ENCODE measurements at regions not wholly inside any gene's neighbourhood (a gene's known extent, or its start where the extent isn't known, plus 50 kb on each side); places are given as distances from the start of the nearest gene placed in this dataset.

GRCh38 chr20:58069207-58069606 lies 159.2 kb downstream of the ANKRD60 start:
- no peak for DNase-seq (ENCODE audit: low spot score)

- peak; percentile 22 for DNase-seq (ENCODE audit: low spot score)
These were observed 162.7 kb downstream of the ANKRD60 start for GRCh38 chr20:58065508-58066361.

GRCh38 chr20:58064411-58065010 lies 163.9 kb downstream of the ANKRD60 start:
- DNase-seq (ENCODE audit: low spot score): no peak

- no peak for DNase-seq (ENCODE audit: low spot score)
These were observed 169.3 kb downstream of the ANKRD60 start for GRCh38 chr20:58059260-58059544.

DNA sequence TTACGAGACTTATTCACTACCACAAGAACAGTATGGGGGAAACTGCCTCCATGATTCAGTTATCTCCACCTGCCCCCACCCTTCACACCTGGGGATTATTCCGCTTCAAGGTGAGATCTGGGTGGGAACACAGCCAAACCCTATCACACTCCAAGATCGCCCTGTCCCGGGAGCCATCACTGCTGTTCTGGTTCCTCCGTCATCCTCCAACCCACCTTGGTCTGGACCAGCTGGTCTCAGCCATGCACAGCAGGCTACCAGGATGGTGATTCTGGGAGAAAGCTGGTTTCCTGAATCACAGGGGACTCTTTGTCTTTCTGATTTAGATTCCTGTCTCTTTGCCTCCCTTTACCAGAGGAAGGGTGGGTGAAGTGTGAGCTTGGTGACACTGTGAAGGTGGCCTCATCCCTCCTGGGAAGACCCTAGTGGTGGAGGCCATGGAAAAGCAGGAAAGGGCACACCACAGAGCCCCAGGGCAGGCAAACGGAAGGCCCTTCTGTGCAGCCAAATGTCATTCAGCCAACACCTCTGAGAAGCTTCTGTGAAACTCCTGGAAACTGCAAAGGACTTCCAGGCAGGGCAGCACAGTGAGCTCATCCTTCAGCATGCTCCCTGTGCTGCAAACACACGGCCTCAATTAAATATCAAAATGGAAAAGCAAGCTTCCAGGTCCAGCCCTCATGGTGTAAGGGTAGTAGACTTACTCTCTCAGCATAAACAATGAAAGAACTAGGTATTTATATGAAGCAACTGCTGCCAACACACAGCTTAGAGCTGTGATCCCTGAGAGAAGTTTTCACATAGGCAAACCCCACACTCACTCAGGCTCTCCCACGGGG lies 169.8 kb downstream of the ANKRD60 start:
- DNase-seq (ENCODE audit: low spot score): peak; percentile 54

- peak; percentile 40 for DNase-seq (ENCODE audit: low spot score)
These were observed 171.3 kb downstream of the ANKRD60 start for GRCh38 chr20:58056921-58057686.

DNA sequence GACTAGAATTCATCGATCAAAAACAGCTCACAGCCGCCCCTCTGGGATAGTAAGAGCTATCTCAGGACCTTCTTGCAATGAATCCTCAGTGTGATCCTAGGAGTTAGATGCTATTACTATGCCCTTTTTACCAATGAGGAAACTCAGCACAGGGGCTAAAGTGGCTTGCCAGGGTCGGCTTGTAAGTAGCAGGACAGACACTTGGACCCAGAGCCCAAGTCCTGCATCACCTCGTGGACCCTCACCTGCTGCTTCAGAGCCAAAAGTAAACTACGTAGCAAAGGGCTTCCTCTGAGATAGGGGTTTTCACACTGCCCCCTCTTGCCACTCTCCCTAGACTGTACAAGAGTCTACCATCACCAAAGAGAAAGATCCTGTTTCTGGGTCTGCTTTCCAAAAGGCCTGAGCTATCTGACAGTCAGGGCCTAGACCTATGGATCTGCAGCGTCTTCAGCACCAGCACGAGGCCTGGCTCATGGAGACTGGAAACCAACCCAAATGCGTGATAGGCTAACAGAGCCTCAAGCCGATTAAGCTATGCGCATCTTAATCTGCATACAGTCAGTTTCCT lies 172.3 kb downstream of the ANKRD60 start:
- no peak for DNase-seq (ENCODE audit: low spot score)

GRCh38 chr20:58054780-58055373 lies 173.6 kb downstream of the ANKRD60 start:
- DNase-seq (ENCODE audit: low spot score): peak; percentile 70

DNA sequence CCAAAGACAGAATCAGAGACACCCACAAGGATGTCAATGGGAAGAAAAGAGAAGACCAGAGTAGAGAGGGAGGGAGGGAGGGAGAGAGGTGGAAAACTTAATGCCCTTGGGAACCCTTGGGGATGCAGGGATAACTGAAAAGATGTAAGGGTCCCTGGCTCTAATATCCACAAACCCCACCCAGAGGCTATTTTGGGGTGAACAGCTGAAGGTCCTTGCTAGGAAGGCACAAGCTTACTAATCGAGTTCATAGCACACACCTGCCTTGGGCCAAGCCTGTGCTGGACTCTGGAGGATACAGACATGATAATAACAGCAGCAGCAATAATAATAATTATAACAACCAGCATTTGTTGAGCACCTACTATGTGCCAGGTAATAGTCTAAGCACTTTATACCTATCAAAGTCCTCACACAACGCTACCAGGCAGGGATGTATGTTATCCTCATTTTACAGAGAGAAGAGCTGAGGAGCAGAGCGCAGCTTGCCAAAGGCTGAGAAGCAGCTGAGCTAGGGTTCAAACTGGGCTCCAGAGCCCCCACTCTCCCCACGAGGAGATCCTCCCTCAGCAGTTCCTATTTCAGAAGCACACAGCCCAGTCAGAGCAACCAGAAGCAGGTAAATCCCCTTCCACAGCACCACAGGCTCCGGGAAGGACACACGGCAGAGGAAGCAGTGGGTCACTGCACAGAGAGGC lies 174.2 kb downstream of the ANKRD60 start:
- DNase-seq (ENCODE audit: low spot score): no peak

GRCh38 chr20:58053391-58054055 lies 174.9 kb downstream of the ANKRD60 start:
- DNase-seq (ENCODE audit: low spot score): peak; percentile 28

- DNase-seq (ENCODE audit: low spot score): no peak
These were observed 177.1 kb downstream of the ANKRD60 start for GRCh38 chr20:58051367-58051766.

DNA sequence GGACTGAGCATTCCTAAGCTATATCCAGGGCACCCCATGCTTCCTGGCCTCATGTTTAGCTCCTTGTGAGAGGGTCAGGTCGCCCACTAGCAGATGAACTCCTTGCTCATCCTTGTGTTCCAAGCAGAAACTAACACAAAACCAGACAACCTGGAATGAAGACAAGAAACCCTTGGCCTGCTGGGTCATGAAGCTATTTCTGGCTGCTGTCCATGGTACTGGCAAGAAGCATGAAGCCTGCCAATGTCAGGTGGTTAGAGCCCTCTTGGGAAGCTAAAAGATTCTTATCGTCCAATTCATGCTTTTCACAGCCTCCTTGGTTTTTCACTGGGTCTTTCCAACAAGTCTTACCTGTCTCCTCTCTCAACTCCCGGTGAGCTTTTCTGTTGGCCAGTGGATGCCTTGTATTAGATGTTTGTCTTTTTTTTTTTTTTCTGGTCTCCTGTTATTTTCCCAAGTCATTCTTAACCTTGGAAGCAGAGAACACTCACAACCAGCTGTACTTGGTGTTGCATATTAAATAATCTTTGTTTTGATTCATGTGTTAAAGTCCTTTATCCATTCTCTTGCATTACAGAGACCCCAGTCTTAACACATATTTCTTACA lies 180.3 kb downstream of the ANKRD60 start:
- DNase-seq (ENCODE audit: low spot score): peak; percentile 54

DNA sequence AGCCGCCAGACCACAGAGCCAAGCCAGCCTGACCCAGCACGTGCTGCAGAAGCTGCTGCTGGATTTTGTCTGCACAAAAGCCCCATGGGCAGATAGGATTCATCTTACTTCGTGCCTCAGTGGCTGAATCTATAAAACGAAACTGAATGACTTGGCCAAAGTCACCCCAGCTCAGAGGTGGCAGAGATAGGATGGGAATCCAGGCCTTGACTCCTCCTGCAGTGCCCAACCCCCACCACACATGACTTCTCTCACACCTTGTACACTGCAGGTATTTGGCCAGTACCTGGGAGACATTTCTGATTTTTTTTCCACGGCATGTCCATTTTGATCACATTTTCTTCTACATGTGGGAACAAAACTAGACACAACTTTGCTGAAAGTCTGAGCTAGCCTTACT lies 182.1 kb downstream of the ANKRD60 start:
- DNase-seq (ENCODE audit: low spot score): no peak

DNA sequence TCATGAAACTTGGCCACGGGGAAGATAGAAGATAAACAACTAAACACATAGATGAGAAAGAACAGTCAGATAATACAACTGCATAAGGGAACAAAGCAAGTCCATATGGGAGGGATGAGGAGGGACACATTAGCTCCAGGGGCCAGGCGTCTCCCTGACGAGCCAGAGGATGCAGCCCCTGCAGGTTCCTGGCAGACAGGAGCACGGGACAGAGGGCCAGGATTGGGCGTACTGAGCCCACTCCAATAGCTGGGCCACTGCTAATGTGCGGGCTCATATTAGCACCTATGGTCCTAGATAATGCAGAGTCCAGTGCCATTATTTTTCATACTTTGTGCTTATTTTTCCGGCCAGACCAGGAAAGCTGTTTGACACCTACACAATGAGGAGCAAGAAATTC lies 182.9 kb downstream of the ANKRD60 start:
- peak; percentile 45 for DNase-seq (ENCODE audit: low spot score)

DNA sequence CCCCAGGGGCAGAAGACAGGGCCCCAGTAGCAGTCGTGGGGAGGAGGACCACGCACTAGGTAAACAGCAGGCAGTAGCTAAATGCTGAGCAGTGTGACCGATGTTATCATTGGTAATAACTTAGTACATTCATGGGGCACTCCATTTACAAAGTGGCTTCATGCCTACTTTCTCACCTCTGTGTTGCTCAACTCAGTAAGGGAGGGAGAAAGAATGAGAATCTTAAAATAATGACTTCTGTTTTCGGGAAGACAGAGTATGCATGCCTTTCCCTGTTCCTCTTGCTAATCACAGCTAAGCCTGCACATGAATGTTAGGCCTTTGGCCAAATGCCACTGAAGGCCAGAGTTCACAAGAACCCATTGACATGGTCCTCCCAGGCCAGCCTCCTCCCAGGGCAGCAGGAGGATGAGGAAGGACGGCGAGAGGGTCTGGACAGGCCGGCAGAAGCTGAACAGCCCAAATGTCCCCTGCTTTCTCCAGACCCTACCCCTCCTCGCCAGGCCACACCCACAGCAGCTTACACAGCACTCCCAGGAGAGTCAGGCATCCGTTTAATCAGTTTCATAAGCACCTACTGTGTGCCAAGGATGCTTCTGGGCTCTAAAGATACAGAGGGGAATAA lies 183.4 kb downstream of the ANKRD60 start:
- peak; percentile 57 for DNase-seq (ENCODE audit: low spot score)

DNA sequence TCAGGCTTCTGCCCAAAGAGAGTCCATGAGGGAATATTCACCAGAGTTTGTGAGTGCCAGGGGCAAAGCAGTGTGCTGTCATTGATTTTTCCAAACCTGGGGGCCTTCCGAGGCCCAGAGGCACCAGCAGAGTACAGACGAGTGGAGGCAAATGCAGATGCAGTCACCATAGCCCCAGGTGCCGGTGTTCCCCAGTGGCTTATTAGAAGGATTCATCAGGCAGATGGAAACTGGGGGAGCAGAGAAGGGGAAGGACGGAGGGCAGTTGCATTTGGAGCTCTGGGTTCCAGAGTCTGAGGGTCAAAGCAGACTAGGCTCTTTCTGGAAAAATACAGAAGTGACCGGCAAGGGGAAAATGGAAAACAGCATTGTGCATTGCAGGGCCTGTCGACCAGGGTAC lies 184.2 kb downstream of the ANKRD60 start:
- DNase-seq (ENCODE audit: low spot score): no peak

DNA sequence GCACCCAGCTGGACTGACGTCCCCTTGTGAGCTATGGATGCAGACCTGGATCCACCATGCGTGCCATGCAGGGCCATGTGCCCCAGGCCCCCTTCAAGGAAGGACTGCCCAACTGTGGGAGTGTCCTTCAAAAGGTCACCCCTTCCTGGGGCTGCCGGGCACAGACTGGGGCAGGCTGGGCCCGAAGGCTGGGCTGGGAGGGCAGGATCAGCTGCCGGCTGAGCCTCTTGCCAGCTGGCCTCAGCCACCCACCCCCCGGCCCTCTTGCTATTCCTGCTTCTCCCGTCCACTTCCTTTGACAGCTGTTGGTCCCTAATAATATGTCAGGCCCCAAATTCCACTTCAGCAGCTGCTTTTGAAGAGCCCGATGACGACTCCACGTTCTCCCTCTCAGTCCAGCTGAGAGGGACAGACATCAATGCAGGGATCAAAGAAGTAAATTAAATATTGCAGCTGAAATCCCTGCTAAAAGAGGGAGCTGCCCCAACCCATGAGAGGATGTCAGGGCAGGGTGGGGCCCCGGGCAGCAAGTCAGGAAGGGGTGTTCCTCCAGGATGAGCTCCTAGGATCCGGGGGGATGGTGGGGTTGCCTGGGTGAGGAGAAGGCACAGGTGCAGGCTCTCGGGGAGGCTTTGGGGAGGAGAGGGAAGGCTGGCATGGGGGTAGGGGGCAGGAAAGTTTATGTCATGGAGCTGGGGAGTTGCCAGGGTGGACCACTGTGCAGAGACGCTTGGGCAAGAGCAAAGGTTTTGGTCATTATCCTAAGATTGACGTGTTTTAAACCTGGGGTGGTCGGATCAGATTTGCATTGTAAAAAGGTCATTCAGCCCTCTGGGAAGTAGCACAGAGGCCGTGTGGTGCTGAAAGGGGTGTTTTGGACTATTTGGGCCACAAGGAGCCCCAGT lies 185.0 kb downstream of the ANKRD60 start:
- DNase-seq (ENCODE audit: low spot score): peak; percentile 63

DNA sequence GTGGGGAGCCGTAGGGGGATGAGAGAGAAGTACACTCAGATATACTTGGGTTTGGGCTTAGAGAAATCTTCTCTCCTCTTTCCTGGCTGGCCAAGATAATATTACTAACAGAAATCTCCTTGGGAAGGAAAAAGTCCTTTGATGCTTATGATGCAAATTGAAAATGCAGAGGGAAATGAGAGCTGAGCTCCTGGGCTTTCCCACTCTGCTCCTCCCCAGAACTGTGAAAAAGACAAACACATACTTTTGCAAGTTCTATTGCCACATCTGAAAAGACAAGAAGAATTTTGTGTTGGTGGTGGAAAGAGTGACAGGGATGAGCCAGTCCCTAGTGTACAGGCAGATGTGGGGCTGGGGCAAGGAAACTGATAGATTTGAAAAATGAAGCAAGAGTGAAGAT lies 185.9 kb downstream of the ANKRD60 start:
- peak; percentile 34 for DNase-seq (ENCODE audit: low spot score)

All from left forelimb (tissue), 1 donor.